Progenitor cell of endocrine pancreas (in vitro differentiated cells): ENCODE measurements at regions not wholly inside any gene's neighbourhood (a gene's known extent, or its start where the extent isn't known, plus 50 kb on each side); places are given as distances from the start of the nearest gene placed in this dataset.
"Not testable (repeated sequence)": the region's sequence is repeated elsewhere in the genome, so short reads cannot be mapped to it uniquely, and the experiment has no call there.

ENCODE experiments used
- DNase-seq: peaks from one replicate; pipeline ENCODE4 v3.0.0; 2021; ENCODE audit warnings: low spot score; ENCODE audit not compliant: unreplicated experiment
- H3K27ac Mint-ChIP-seq: 2 replicates; pipeline ENCODE4 v1.8.0; 2021; ENCODE audit warnings: mild to moderate bottlenecking, moderate library complexity, mixed read lengths
- H3K27me3 Mint-ChIP-seq: 2 replicates; pipeline ENCODE4 v1.8.0; 2021; ENCODE audit warnings: mixed read lengths
- H3K36me3 Mint-ChIP-seq: 2 replicates; pipeline ENCODE4 v1.8.0; 2022; ENCODE audit warnings: mixed read lengths; ENCODE audit not compliant: insufficient read depth
- H3K4me1 Mint-ChIP-seq: 2 replicates; pipeline ENCODE4 v1.8.0; 2021; ENCODE audit warnings: low read depth, mixed read lengths
- H3K4me3 Mint-ChIP-seq: 2 replicates; pipeline ENCODE4 v1.8.0; 2021; ENCODE audit warnings: low read depth, mild to moderate bottlenecking, moderate library complexity, mixed read lengths
- H3K9me3 Mint-ChIP-seq: 2 replicates; pipeline ENCODE4 v1.8.0; 2021; ENCODE audit warnings: low read depth, mixed read lengths
- TF ChIP-seq, protein P1 (sequence below): fragments of 200-600 bp; sonication (generic); IDR thresholded peaks from one replicate; pipeline ENCODE4 v1.5.0; 2021; ENCODE audit warnings: antibody characterized with exemption, mild to moderate bottlenecking; ENCODE audit not compliant: unreplicated experiment

DNA sequence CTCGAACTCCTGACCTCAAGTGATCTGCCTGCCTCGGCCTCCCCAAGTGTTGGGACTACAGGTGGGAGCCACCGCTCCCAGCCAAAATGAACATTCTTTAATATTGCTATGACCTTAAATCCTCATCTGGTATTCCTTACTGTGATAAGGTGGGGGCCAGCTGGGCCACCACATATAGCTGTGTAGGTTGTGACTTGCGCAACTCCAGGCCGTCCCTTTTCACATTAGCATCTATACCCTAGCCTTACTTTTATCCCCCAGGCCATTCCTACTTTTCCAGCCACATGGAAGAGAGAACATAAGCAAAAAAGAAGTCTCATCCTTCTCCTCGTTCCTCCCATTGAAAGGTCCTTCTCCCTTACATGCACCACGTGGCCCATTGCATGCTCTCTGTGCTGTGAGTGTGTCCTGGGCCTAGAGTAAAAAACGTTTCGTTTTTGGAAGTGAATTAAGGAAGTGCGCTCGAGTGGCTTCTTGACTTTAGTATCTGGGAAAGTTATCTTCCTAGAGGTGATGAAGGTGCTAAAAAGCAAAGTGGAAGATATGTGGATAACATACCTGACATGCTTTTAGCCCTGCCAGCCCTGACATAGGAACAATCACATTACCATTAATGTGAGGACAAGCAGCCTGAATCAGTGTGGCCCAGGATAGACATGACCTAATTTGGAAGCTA, 56.8 kb upstream of the KIF13A start:
- Mint-ChIP-seq H3K4me3 (no peak overlapping the region), H3K27me3 (peaks cover 19% of the 10 kb centered on the region), H3K36me3 (no peaks in the 10 kb centered on the region), H3K4me1 (peaks cover 4% of the 10 kb centered on the region), H3K27ac (no peak overlapping the region), H3K9me3 (peaks cover 8% of the 10 kb centered on the region)
- DNase-seq, result no peak
- TF ChIP-seq, protein P1, sequence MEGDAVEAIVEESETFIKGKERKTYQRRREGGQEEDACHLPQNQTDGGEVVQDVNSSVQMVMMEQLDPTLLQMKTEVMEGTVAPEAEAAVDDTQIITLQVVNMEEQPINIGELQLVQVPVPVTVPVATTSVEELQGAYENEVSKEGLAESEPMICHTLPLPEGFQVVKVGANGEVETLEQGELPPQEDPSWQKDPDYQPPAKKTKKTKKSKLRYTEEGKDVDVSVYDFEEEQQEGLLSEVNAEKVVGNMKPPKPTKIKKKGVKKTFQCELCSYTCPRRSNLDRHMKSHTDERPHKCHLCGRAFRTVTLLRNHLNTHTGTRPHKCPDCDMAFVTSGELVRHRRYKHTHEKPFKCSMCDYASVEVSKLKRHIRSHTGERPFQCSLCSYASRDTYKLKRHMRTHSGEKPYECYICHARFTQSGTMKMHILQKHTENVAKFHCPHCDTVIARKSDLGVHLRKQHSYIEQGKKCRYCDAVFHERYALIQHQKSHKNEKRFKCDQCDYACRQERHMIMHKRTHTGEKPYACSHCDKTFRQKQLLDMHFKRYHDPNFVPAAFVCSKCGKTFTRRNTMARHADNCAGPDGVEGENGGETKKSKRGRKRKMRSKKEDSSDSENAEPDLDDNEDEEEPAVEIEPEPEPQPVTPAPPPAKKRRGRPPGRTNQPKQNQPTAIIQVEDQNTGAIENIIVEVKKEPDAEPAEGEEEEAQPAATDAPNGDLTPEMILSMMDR, result no peak

GRCh38 chr6:18042536-18043145, 55.2 kb upstream of the KIF13A start:
- peaks cover 16% of the 10 kb centered on the region for H3K27me3 Mint-ChIP-seq
- peak overlapping the region; percentile 87 for H3K27ac Mint-ChIP-seq
- no peak overlapping the region for H3K4me3 Mint-ChIP-seq
- no peak for DNase-seq
- H3K4me1 Mint-ChIP-seq, result peaks cover 4% of the 10 kb centered on the region
- TF ChIP-seq, protein P1, result no peak
- H3K36me3 Mint-ChIP-seq, result no peaks in the 10 kb centered on the region
- no peaks in the 10 kb centered on the region for H3K9me3 Mint-ChIP-seq

- no peak overlapping the region for H3K27ac Mint-ChIP-seq
- DNase-seq, result no peak
- peaks cover 11% of the 10 kb centered on the region for H3K27me3 Mint-ChIP-seq
- TF ChIP-seq, protein P1, result no peak
- H3K36me3 Mint-ChIP-seq, result no peaks in the 10 kb centered on the region
- H3K4me1 Mint-ChIP-seq, result peaks cover 6% of the 10 kb centered on the region
- no peak overlapping the region for H3K4me3 Mint-ChIP-seq
- peaks cover 4% of the 10 kb centered on the region for H3K9me3 Mint-ChIP-seq
Observed at GRCh38 chr6:18039481-18039880, 52.0 kb upstream of the KIF13A start.

DNA sequence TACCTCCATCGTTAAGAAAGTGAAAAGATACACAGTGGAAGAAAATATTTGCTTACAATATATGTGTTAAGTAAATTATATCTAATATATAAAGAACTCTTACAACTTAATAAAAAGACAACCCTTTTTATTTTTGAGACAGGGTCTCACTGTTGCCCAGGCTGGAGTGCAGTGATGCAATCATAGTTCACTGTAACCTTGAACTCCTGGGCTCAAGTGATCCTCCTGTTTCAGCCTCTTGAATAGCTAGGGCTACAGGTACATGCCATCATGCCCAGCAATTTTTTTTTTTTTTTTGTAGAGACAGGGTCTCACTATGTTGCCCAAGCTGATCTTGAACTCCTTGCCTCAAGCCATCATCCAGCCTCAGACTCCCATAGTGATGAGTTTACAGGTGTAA, 50.8 kb upstream of the KIF13A start:
- peaks cover 11% of the 10 kb centered on the region for H3K27me3 Mint-ChIP-seq
- not testable (repeated sequence) for DNase-seq, H3K4me3 Mint-ChIP-seq, H3K27ac Mint-ChIP-seq, H3K9me3 Mint-ChIP-seq, H3K36me3 Mint-ChIP-seq, H3K4me1 Mint-ChIP-seq
